ENCODE measurements at regions not wholly inside any gene's neighbourhood (a gene's known extent, or its start where the extent isn't known, plus 50 kb on each side); places are given as distances from the start of the nearest gene placed in this dataset.

DNA sequence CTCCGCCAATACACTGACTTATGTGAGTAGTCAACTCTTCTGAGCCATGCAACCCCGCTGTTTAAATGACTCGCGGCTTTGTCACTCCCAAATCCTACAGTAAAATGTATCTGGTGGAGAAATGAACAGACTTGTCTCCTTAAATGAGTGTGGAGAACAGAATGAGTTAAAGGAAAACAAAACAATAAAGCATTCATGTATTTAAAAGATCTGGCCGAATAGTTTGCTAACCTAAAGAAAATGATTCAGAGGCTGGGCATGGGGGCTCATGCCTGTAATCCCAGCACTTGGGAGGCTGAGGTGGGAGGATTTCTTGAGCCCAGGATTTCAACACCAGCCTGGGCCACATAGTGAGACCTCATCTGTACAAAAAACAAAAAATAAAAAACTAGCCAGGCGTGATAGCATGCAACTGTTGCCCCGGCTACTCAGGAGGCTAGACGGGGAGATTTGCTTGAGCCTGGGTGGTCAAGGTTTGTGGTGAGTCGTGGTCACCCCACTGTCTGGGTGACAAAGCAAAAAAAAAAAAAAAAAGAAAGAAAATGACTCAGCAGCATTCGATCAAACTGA lies 86.5 kb upstream of the PFKP start:
- no peak for DNase-seq

DNA sequence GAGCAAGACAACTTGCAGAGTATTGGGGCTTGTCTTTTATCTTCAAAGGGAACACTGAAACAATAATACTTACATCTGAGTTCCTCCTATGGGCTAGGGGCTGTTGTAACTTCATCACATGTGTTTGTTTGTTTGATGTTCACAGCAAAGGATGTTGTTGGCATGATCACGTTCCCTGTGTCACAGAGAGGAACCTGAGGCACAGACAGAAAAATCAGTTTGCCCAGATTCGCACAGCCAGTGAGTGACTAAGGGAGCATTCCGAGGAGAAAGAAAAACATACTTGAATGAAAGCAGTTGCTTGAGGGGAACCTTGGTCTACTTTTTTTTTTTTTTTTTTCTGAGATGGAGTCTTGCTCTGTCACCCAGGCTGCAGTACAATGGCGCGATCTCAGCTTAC lies 87.2 kb upstream of the PFKP start:
- DNase-seq = no peak

DNA sequence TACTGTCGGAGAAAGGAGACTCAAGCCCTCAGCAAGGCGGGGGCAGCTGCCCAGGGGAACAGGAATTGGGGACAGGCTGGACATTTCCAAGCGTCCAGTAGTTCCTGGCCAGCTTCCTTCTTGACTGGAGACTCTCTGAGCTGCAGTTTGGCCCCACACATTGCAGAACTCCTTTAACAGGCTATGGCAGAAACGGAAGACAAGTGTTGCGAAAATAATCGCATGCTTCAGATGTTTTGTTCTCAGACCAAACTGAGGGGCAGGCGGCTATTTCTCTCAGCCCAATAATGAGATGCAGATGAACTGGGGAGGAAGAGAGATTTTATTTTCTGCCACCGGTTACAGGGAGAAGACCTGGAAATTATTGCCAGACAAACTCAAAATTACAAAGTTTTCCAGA lies 88.0 kb upstream of the PFKP start:
- DNase-seq = no peak

DNA sequence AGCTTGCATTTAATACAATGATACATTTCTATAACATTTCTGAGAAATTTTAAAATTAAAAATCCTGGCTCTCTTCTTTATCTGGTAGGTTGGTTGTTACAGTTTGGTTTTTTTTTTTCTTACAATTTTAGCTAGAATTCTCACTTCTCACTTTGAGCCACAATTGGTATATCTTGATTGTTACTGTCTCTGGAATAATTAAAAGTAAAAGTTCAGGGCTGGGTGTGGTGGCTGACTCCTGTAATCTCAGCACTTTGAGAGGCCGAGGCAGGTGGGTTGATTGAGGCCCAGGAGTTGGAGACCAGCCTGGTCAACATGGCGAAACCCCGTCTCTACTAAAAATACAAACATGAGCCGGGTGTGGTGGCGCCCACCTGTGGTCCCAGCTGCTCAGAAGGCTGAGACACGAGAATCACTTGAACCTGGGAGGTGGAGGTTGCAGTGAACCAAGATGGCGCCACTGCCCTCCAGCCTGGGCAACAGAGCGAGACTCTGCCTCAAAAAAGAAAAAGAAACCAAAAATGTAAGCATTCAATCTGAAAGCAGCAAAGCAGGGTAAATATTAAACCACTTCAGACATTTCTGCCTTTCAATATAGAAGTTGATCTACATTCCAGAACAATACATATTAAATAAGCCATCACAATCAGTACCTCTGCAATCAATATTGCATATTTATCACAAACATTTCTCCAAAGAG lies 88.6 kb upstream of the PFKP start:
- DNase-seq = no peak

DNA sequence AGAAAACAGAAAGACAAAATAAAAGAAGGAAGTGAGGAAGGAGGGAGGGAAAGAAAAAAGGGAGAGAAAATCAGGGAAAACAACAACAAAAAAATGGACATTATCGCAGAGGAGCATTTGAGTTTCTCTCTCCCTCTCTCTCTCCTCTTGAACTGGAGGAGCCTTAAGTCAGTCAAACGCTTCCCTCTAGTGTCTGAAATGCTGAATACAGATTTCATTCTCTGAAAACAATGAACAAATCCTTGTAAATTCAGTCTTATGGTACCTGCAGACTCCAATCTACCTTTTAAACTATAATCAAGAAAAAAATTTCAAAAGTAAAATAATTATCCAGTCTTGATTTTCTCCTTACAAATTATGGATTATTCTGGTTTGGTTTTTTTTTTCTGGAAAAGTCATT lies 89.2 kb upstream of the PFKP start:
- DNase-seq = peak; percentile 0

DNA sequence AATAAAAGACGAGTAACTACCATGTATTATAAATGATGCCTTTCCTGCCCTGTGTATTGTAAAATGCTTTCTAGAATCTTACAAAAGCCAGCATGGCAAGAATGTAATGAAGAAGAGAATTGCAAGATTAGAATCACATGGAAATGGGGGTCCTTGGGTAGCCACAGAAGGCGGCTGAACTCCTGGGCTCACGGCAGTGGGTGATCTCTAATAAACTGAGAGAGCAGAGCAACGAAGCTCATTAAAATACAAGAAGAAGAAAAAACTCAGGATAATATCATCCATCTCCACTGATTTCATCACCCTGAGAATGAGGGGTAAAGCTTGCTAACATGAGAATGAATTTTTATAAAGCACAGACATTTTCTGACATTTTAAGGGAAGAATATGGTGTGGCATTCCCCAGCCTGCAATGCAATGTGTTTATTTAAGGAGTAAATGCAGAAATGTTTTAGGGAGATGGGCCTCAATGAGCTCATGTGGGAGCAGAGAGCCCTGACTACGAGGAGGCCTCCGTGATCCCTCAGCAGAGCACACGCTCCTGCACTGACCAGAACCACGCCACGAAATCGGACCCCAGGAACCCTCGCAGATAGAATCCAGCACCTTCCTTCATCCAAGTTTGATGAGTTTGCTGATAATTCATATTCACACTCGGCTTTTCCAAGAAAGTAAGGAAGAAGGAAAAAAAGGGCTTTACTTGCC lies 92.7 kb upstream of the PFKP start:
- no peak for DNase-seq

DNA sequence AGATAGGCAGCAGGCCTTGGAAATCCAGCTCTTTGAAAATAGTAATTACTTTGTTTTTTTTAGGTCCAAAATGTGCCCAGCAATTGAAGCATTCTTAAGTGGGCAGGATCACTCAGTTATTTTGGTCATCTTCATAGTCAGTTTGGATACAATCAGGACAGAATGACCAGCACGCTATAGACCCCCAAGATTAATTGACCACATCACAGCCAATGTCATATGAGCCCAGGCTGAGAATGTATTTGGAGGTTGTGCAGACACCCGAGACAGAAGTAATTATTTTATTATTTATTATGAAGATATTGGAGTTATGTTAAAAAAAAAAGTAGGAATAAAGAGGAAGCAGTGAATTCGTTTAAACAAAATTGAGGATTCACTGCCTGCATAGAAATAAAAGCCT lies 93.3 kb upstream of the PFKP start:
- DNase-seq = no peak

DNA sequence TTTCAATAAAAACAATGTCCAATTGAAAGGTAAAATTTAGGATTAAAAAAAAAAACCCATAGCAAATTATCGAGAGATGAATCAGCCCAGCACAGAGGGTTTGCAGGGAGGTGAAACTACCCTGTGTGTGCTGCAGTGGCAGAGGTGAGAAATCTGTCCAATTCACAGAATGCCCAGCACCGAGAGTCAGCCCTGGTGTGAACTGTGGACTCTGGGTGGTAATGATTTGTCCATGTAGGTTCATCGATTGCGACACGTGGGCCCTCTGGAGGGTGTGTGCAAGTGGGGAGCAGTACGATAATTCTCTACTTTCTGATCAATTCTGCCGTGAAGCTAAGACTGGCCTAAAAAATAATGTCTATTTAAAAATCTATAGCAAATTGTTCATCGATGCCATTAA lies 94.5 kb upstream of the PFKP start:
- no peak for DNase-seq

DNA sequence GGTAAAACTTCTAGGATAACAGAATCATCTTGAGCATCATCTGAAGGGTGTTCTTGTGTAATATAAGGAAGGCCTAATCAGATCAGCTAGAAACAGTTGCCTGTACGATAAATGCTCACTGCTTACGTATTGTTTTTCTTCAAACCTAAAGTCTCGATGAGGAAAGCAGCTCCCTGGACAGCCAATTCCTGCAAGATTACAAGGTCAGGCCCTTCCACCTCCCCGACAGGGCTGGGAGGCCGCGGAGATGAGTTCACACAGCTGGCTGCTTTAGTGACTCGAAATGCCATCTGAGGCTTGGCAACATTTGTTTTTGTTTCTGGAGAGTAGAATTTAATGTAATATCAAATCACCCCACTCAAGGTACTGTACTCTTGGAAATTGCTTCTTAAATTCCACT lies 95.1 kb upstream of the PFKP start:
- no peak for DNase-seq

DNA sequence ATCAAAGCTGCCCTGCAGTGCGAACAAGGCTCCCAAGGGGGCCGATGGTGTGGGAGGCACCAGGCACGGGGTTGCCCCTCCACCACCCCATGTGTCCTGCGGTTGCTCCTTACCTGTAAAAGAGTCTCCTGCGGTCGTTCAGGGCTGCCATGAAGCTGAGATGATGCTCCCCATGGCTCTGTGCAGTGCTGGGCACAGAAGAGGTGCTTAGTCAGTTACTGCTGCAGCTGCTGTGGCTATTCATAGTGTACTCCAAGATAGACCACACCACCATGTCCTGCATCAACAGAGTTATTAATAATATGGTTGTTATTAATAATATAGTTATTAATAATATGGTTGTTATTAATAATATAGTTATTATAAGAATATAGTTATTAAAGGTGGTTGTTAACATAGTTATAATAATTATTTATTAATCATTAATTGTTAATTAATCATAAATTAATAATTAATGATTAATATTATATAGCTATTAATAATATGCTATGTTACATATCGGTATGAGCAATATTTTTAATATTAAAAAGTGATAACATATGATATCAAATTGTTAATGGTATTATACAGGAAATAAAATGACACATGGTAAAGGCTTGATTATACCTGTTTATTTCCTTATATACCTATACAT lies 97.0 kb upstream of the PFKP start:
- DNase-seq = no peak

DNA sequence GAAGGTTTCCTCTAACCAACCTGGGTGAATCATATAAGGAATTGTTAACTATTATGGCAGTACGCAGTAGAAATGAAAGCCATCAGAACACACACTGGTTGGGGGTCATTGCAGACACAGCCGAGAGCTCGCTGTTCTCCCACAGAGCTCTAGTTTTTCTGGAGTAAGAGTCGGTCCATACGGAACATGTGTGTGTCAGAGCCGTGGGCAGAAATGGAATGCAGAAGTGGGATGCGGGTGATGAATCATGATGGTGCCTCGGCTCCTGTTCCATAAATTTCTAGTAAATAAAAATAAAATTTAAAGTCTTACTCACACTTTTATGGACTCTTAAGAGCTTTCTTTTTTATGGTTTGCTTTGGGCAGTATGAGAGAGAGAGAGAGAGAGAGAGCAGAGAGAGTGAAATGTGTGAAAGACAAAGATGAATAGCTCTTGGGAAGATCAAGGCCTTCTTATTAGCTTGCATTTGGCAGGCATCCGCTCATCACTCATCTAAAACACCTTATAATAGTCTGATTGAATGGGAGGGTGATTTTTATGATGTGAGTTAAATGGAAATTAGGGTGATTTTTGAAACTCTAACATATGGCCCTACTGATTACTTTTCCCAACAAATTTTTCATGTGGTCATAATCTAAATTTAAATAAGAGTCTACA lies 98.8 kb upstream of the PFKP start:
- DNase-seq = no peak

DNA sequence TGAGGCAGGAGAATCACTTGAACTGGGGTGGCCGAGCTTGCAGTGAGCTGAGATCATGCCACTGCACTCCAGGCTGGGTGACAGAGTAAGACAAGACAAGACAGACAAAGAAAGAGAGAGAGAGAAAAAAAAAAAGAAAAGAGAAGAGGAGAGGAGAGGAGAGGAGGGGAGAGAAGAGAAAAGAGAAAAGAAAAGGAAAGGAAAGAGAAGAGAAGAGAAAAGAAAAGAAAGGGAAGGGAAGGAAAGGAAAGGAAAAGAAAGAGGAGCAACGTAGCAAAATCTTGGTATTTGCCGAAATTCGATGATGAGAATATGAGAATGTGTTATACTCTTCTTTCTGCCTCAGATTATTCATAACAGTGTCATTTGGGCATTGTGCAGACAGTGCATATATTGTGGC lies 101.2 kb upstream of the PFKP start:
- no peak for DNase-seq

DNA sequence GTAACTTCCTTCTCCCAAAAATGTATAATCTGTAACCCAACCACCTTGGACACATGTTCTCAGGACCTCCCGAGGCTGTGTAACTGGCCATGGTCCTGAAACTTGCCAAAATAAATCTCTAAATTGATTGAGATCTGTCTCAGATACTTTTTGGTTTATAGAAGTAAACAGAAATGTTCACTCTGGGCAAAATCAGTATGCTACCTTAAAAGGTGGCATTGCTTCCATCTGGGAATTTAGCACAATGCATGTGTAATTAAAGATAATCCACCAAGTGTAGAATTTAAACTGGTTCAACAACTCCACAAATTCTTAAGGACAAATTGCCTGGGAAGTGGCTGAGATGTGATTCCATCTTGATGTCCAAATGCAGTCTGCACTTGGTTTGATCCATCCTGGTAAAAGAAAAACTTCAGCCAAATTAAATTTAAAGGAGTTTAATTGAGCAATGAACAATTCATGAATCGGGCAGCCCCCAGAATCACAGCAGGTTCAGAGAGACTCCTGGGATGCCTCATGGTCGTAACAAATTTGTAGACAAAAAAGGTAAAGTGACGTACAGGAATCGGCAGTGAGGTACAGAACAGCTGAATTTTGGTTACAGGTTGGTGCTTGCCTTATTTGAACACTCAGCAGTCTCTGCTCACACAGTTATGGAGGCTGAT lies 102.6 kb upstream of the PFKP start:
- DNase-seq = no peak

DNA sequence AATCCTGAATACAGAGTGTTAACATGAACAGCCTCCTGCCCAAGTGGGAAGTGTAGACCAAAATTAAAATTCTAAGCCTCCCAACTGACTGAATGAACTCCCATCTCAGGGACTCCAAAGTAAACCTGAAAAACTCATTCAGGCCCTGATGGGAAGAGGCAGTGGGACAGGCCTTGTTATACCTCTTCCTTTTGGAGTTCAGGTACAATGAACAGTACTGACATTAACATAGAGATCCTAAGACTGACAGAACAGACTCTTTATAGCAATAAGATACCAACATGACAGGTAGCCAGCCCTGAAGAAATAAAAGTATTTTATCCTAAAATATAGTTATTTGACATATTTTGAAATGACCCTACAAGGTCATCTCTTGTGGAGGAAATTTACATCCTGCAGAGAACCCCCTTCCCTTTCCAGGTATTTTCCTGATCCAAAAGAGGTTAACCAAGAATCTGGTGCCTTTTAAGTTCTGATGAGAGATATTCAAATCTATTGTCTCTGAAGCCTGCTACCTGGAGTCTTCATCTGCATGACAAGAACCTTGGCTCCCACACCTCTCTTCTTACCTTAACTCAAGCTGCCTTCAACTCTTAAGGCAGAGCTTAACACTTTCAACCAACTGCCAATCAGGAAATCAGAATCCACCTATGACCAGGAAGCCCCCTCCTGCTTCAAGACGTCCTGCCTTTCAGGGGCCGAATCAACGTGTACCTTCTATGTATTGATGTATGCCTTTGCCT lies 103.3 kb upstream of the PFKP start:
- no peak for DNase-seq

DNA sequence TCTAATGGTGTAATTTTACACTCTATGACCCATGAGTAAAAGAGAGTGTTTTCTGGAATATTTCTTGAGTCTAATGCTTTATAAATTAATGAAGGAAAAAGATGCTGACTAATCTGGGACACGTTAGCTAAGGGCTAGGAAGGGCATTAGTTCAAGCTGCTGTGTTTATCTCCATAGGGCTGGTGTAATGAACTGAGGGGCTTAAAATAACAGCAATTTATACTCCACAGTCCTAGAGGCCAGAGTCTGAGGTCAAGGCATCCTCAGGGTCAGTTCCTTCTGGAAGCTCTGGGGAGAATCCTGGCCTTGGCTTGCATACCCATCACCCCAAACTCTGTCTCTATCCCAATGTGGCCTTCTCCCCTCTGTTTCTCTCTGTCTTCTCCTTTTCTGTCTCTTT lies 105.2 kb upstream of the PFKP start:
- DNase-seq = peak; percentile 0

DNA sequence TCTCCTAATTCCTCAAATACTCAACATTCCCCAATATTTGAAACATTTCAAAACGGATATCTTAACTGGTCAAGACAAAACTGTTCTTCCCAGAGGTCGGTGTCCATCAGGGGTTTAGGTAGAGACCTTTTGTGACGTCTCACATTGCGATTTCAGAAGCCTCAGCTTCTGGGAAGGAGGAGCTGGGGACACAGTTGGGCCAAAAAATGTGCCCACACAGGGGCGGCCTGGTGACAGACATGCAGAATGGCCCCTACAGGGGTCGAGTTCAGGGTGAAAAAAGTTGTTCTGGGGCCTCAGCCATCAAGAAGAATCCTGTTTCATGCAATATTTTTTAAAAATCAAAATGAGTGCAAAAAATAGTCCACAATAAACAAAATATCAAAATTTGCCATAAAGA lies 108.7 kb upstream of the PFKP start:
- no peak for DNase-seq

DNA sequence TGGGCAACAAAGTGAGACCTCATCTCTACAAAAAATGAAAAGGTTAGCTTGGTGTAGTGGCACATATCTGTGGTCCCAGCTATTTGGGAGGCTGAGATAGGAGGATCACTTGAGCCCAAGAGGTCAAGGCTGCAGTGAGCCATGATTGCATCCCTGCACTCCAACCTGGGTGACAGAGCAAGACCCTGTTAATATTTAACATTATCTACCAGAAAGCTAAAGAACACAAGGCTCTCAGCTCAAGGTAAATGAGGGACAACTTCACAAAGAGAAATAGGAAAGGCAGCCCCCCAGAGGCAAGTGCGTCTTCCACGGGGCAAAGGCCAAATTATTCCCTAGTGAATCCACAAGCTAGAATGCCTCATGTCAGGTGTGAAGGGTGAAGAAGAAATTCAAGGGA lies 109.6 kb upstream of the PFKP start:
- DNase-seq = no peak

DNA sequence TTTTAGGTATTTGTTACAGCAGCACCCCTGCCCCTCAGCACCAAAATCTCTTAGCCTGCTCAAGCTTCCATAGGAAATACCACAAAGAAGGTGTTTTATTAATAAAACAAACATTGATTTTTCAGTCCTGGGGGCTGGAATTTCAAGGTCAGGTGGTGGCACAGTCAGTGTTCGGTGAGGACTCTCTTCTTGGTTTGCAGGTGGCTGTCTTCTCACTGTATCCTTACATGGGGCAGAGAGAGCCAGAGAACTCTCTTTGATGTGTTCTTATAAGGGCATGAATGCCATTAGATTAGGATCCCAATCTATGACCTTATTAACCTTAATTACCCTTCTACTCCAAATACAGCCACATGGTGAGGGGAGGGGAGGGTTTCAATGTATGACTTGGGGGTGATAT lies 112.3 kb upstream of the PFKP start:
- no peak for DNase-seq

DNA sequence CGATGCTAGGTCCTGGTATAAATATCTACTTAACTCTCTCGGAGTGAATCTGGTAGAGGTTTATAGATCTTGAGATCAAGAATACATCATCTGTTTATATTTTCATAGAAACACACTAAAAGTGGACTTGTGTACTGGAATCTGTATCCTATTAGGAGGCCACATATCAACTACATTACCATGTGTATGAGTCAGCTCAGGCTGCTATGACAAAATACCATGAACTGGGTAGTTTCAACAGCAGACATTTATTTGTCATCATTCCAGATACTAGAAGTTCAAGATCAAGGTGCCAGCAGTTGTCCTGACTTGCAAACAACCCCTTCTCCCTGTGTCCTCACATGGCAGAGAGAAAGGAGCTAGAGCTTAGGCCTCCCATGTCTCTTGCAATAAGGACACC lies 113.9 kb upstream of the PFKP start:
- no peak for DNase-seq

DNA sequence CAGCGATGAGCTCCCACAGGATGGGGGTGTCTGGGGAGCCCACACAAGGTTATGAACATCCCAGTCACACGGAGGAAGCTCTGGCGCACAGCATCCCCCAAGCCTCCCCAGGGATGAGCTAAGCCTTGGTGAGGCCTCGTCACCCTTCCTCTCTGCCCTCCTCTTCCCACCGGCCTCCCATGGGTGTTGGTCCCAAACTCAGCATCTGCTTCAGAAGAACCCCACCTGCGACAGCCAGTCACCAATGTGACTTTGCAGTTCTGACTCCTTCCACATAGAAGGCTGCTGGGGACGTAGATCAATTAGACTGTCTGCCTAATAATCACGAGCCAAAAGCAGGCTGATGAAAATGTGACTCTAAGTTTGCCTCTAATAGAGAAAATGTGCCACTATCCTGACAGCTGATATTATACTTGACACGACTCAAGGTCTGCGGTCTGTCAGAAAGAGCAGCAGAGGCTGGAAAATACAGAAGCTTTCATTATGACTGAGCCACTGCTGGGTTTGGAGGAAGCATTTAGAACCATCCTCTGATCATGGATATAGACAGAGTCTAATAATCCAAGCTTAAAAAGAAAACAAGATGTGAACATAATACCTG lies 116.0 kb upstream of the PFKP start:
- no peak for DNase-seq

DNA sequence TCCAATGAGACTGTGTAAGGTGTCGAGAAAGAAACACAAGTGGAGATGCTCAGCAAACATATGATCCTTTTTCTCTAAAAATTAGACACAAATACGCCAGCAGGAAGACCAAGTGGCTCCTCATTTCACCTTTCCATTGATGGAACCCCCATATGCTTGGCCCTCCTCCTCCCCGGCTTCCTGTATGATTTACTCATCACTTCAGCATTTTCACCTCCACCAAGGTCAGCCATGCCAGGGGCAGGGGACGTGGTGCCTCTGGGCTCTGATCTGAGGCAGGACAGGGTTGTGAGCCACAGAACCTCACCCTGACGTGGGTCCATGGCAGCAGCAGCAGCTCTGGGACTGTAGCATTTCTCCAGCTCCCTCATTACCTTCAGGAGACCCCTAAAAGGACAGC lies 116.8 kb upstream of the PFKP start:
- DNase-seq = no peak

DNA sequence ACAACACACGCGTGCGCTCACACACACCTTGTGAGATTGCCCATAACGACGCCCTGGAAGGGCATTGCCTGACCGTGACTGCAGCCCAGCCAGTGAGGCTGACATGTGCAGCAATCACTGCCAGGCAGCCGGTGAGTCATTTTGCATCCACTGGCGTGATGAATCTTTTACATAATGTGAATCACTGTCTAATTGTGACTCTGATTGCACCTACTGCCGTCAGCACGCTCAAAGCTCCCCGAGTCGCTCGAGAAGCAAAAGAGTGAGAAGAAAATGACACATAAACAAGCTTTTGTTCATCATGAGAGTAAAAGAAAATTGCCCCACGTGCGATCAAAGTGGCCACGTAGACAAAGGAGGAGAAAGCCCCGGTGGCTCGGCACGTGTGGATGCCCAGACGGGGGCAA lies 117.4 kb upstream of the PFKP start:
- no peak for DNase-seq

All from DMS 273 treated with DMSO at 0.1 percent for 48 hours (cell line).